Fibroblast of skin of left quadriceps (primary cell): ENCODE measurements at regions not wholly inside any gene's neighbourhood (a gene's known extent, or its start where the extent isn't known, plus 50 kb on each side); places are given as distances from the start of the nearest gene placed in this dataset.
"Not testable (repeated sequence)": the region's sequence is repeated elsewhere in the genome, so short reads cannot be mapped to it uniquely, and the experiment has no call there.

Experiments
- DNase-seq, 2 experiments: peaks; one replicate each; pipeline ENCODE4 v3.0.0-alpha.2; 2013; ENCODE audit warnings: low read depth in 2 of 2

DNA sequence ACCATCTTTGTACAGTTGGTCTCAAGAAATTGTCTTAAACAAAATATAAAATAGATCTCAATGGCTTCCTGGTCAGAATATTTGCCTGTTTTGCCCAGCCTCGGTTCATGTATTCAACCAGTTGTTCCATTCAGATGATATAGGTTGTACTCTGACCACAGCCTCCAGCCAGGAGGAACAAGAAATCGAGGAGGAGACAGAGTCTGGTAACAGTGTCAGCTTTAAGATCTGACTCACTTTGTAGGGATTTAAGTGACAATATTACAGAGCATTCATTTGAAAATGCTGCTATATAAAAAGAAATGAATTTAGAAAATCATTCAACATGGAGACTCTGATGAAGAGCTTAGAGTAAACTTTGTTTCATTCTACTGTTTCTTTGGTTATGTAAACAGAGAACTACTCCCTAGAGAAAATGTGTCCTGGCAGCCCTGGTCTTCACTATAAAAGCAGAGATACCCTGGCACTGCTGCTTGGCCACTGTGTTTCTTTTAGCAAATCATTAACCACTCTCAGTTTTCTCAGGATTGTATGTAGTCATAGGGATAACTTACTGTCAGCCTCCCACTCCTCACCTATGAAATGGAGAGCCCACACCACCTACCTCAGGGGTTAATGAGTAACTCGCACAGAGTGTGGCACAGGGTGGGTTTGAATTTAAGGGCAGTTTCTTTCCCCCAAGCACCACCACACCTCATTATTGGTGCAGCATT, 53.5 kb downstream of the PAGE2 start:
- DNase-seq = no peak

DNA sequence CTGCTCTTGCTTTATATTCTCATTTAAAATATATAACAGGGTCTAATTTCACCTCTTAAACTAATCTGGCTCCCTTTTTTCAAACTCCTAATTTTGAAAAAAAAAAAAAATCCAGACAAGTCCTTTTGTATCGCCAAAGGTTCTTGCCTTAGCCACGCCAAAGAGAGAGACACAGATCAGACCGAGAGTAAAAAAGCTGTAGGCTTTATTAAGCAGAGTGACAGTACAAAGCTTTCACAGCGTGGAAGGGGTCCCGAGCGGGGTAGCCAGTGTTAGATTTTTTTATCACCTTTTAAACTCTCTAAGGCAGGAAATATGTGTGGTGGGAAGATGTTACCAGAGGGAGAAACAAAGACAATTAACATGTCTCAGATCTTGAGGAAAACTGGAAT, 54.1 kb downstream of the PAGE2 start:
- DNase-seq = no peak

DNA sequence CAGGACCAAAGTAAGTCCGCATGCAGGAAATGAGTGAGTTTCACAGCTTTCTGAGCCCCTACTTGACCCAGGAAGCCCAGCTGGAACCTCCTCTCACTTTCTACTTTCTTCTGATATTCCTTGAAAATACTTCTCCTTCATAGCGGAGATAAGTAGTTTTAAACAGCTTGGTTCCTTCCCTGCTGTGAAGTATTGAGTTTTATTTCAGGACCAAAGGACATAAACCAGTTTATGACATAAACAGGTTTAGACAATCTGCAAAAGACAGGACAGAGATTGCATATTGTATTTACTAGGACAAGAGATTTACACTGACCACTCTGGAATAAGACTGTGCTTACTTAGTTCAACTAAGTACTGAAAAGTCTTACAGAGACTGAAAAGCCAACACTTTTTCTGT, 54.8 kb downstream of the PAGE2 start:
- no peak for DNase-seq

DNA sequence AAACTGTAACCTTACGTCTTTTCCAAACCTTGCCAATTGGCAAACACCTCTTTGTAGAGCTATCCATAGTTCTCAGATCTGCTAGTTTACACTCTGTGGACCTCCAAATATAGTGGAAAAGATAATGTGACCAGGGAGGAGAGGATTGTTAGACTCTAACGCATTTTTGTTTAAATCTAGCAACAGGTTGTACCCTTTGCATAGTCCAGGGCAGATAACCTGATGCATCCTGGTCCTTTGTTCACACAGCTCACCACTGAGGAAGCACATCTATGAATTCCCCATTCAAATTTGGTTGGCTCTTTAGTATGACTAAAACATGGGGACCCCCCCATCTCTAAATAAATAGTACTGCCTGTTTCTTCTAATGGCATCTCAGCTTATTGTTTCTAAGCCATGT, 55.9 kb downstream of the PAGE2 start:
- no peak for DNase-seq

DNA sequence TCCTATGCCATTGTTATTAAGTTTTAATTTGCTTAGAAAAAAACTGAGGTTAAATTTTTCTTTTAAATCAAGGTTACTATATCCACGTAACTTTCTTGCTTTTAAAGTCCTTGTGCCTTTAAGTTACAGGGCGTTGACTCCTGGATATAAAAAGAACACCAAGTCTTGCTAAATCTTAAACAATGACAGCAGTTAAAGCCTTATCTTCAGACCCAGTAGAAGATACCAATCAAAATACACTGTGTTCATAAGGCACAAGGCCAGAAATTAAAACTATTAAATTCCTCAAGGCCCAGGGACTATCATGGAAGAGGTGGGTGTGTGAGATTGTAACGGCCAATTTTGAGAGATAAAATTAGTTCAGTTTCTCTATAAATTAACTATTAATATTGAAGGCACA, 60.4 kb downstream of the PAGE2 start:
- no peak for DNase-seq

DNA sequence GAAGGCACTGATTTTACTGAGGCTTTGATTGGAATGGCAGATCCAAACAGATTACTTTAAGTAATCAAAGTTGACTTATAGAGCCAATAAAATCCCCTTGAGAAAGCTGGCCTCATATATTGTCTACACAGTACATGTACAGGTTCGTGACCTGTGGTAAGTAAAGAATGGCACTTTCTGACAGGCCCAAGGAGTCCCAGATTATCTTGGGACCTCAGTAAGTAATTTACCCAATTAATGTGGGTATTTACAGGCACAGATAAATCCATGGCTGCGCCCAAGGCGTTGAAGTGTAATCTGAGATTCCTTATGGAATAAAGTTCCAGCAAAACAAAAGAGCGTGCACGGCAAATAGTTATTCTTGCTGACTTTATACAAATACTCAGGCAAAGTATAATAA, 62.4 kb downstream of the PAGE2 start:
- DNase-seq = no peak

DNA sequence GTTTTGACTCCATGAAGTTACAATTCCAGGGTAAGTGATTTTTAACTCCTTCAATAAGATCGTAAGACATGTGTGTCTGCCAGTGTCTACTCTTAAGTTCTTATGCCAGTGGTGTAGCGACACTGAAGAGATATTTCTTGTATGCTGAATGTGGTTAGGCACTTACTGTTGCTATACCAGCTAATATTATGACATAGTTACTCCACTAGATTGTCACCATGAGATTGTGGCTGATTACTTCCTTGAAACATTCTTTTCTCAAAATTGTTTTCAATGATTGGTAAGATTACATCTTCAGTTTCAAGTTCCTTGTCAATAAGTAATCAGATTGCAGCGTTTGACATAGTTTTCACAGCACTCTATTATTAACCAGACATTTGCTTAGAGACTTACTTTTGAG, 60.6 kb upstream of the PAGE5 start:
- DNase-seq = no peak

DNA sequence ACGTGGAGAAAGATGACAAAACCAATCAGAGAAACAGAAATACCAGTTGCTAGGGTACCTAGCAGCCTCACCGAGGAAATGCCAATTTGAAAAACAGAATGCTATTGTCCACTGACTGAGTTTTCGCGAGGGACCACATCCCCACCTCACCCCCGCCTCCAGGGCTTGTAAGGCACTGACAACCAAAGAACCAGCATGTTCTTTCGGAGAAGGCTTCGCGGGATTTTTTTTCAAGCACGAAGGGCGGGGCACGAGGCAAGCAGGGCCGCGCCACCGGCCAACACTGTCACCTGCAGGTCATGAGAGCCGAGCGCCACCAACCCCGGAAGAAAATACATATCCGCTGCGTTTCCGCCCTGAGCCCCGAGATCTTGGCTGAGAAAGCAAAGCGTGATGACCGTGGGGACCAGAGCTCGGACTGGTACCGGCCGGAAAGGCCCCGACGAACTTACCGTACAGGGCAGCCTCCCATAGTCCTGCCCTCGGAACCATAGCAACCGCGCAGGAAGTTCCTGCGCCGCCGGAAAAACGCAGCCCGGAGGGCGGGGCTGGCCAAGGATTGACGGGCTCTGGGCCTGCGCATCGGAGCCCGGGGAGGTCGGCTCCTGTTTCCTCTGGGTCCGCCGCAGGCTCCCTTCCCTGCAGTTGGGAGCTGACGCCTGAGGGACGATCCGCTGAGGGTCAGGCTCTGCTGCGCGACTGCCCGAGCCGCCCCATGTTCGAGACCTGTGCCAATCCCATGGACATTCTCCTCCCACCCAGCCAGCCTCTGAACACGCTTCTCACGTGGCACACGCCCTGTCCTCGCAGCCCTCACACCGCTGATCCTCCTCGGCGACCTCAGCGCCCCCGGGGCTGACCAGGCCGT, 59.2 kb upstream of the PAGE5 start:
- peak; percentile 62 to 68 for DNase-seq

DNA sequence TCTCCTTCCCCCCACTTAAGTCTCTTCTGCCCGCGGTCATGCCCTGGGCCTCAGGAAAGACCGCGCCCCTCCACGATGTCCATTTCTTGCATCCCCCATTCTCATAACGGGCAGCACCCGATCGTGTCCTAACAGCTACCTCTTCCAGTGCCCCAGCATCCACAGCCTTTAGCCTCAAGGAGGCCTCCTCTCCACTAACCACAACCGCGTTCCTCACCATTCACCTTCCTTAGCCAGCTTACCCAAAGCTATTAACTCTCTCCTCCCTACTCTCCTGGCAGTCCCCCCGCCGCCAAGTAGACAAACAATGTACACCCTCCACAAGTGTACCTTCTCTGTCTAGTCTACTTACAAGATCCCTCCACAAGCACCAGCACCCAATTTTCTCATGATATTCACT, 58.6 kb upstream of the PAGE5 start:
- DNase-seq = no peak

DNA sequence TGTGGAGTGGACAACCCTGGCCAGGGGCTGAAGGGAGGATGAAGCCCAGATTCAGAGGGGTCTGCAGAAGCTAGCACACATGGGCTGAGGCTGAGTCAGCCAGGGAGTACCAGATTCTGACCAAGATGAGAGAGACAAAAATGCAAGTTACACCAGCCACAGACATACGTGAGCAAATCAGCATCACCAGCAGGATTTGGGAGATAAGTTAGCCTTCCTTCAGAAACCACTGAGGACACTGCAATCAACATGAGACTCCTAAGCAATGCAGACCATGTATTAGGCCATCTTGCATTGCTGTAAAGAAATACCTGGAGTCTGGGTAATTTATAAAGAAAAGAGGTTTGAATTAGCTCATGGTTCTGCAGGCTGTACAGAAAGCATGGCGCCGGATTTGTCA, 57.0 kb upstream of the PAGE5 start:
- DNase-seq = no peak

DNA sequence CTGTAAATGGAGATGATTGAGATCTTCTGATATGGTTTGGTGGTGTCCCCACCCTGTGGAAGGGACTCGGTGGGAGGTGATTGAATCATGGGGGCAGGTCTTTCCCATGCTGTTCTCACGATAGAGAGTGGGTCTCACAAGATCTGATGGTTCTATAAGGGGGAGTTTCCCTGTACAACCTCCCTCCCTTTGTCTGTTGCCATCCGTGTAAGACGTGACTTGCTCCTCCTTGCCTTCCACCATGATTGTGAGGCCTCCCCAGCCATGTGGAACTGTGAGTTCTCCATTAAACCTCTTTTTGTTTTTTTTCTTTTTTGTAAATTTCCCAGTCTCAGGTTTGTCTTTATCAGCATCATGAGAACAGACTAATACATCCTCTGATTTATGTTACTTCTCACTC, 55.1 kb upstream of the PAGE5 start:
- DNase-seq = not testable (repeated sequence)

DNA sequence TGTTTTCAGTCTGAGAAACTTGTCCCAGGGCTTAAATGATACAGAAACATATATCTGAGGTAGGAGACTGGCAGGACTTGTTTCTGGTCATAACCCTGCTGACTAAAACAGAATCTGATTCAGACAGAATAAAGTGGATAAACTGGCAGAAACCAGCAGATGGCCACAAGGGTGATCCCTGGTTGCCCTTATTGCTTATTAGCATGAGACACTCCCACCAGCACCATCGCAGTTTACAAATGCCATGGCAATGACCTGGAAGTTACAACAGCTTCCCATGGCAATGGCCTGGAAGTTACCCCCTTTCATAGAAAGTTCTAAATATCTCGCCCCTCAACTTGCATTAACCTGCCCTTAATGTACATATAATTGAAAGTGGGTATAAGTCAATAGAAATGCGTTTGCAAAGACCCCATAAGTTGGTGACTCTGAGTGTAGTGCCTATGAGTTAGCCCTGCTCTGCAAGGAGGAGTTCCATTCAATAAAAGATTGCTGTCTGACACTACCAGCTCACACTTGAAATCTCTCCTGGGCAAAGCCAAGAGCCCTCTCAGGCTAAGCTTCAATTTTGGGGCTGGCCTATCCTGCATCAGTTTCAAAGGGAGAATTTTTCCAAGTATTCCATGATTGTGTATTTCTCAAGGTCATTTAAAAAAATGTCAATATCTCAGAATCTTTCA, 52.9 kb upstream of the PAGE5 start:
- no peak for DNase-seq

DNA sequence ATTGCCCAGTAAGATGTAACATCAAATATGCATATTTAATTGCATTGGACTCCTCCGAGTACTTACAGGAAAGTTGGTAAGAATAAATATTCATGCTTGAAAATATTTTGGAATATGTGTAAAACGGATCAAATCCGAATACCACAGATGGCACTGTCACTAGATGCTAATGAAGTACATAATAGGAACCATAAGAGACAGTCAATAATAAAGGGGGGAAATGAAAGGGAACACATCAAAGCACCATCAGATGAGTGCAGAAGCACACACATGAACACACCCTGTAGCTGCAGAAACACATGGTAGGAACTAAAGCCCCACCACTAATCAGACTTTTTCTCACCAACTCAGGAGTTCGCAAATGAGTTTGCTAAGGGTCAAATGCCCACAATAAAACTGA, 52.2 kb upstream of the PAGE5 start:
- no peak for DNase-seq

DNA sequence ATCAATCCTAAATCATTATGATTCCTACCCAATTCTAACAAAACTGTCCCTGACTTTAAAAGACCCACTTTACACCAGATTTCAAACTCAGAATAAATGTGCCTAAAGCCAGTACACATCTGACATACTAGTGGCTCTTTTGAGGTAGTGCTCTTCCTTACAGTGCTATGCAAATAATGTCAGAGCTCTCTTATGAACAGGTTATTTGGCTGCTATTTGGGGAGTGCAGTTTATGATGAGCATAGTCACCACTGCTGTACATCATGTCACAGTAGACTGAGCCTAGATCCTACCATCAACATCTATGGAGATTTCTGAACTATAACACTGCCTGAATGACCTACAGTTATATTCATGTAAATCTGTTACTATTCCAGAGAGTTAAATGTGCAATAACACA, 50.4 kb upstream of the PAGE5 start:
- no peak for DNase-seq
